Tibial nerve (tissue), 4 donors: ENCODE measurements at regions not wholly inside any gene's neighbourhood (a gene's known extent, or its start where the extent isn't known, plus 50 kb on each side); places are given as distances from the start of the nearest gene placed in this dataset.

ENCODE experiments used
- CTCF ChIP-seq, 5 experiments: fragments of 200-600 bp in 3 of 5; fragments of 450-650 bp in 2 of 5; sonication (generic) in 3 of 5; IDR thresholded peaks; one replicate each; pipeline ENCODE4 v1.5.1; 2016 to 2019; ENCODE audit warnings: antibody characterized with exemption in 5 of 5, mild to moderate bottlenecking in 3 of 5, moderate library complexity in 2 of 5
- EP300 ChIP-seq, 2 donors: sonication (generic); formaldehyde crosslinking; IDR thresholded peaks; one replicate each; pipeline ENCODE4 v1.6.1; 2017; ENCODE audit warnings: antibody characterized with exemption in 2 of 2, mild to moderate bottlenecking in 1 of 2

- TF ChIP-seq EP300 (IDR thresholded peaks at IDR 0.05), result no peak
- TF ChIP-seq CTCF (IDR thresholded peaks at IDR 0.05), result no peak
These were observed 85.0 kb upstream of the ARHGEF7 start for GRCh38 chr13:111029957-111030609.
